ENCODE measurements at regions not wholly inside any gene's neighbourhood (a gene's known extent, or its start where the extent isn't known, plus 50 kb on each side); places are given as distances from the start of the nearest gene placed in this dataset.
"Not testable (repeated sequence)": the region's sequence is repeated elsewhere in the genome, so short reads cannot be mapped to it uniquely, and the experiment has no call there.

- Histone ChIP-seq H3K4me1 (ENCODE audit: control insufficient read depth in 2 of 2, insufficient read depth in 2 of 2, low read length in 2 of 2) (peaks cover under 1 to 19% of the 10 kb centered on the region in 2 donors), H3K27ac (ENCODE audit: low read depth, low read length) (no peak overlapping the region), H3K4me3 (ENCODE audit: low read length) (no peak overlapping the region), H3K36me3 (ENCODE audit: control insufficient read depth in 2 of 3, insufficient read depth in 3 of 3, low read length in 3 of 3) (no peaks in the 10 kb centered on the region), H3K9me3 (ENCODE audit: control insufficient read depth in 2 of 3, low read length in 3 of 3) (no peaks in the 10 kb centered on the region), H3K27me3 (ENCODE audit: control insufficient read depth in 2 of 2, insufficient read depth in 2 of 2, low read length in 2 of 2) (no peaks in the 10 kb centered on the region)
- no peak for DNase-seq
- Mint-ChIP-seq H3K9me3 (no peaks in the 10 kb centered on the region), H3K27me3 (peaks cover 0 to 22% (median 0%) of the 10 kb centered on the region in 5 donors), H3K36me3 (no peaks in the 10 kb centered on the region), H3K27ac (peak overlapping the region in 2 of 9 donors; percentile 5 to 16), H3K4me3 (no peak overlapping the region), H3K4me1 (peaks cover 4 to 18% (median 12%) of the 10 kb centered on the region in 7 donors)
- no peak for ATAC-seq
- POLR2A ChIA-PET, result no interaction called here
- CTCF ChIA-PET, result no interaction called here
- intact Hi-C loops (cut with micrococcal nuclease), result no loop called here
Observed at GRCh38 chr11:72525466-72525865, 91.1 kb upstream of the CLPB start.

- no peak overlapping the region for H3K4me3 Mint-ChIP-seq
- POLR2A ChIA-PET, result no interaction called here
- Histone ChIP-seq H3K27ac (ENCODE audit: low read depth, low read length) (no peak overlapping the region), H3K4me3 (ENCODE audit: low read length) (no peak overlapping the region), H3K4me1 (ENCODE audit: control insufficient read depth in 2 of 2, insufficient read depth in 2 of 2, low read length in 2 of 2) (peaks cover 8 to 24% of the 10 kb centered on the region in 2 donors), H3K9me3 (ENCODE audit: control insufficient read depth in 2 of 3, low read length in 3 of 3) (no peaks in the 10 kb centered on the region), H3K36me3 (ENCODE audit: control insufficient read depth in 2 of 3, insufficient read depth in 3 of 3, low read length in 3 of 3) (no peaks in the 10 kb centered on the region), H3K27me3 (ENCODE audit: control insufficient read depth in 2 of 2, insufficient read depth in 2 of 2, low read length in 2 of 2) (no peaks in the 10 kb centered on the region)
- H3K4me1 Mint-ChIP-seq, result peaks cover 9 to 25% (median 17%) of the 10 kb centered on the region in 7 donors
- H3K27me3 Mint-ChIP-seq, result peaks cover 0 to 16% (median 0%) of the 10 kb centered on the region in 5 donors
- ATAC-seq (no peak), DNase-seq (no peak)
- H3K9me3 Mint-ChIP-seq, result no peaks in the 10 kb centered on the region
- CTCF ChIA-PET, result no interaction called here
- intact Hi-C loops (cut with micrococcal nuclease), result no loop called here
- no peak overlapping the region for H3K27ac Mint-ChIP-seq
- no peaks in the 10 kb centered on the region for H3K36me3 Mint-ChIP-seq
Observed at GRCh38 chr11:72524711-72525110, 90.4 kb upstream of the CLPB start.

GRCh38 chr11:72523991-72524390 lies 89.7 kb upstream of the CLPB start:
- H3K4me1 ChIP-seq (ENCODE audit: control insufficient read depth in 2 of 2, insufficient read depth in 2 of 2, low read length in 2 of 2), result peaks cover 11 to 25% of the 10 kb centered on the region in 2 donors
- no peaks in the 10 kb centered on the region for H3K36me3 ChIP-seq (ENCODE audit: control insufficient read depth in 2 of 3, insufficient read depth in 3 of 3, low read length in 3 of 3)
- ATAC-seq, result no peak
- Mint-ChIP-seq H3K27me3 (peaks cover 0 to 14% (median 0%) of the 10 kb centered on the region in 5 donors), H3K36me3 (no peaks in the 10 kb centered on the region), H3K27ac (no peak overlapping the region), H3K9me3 (no peaks in the 10 kb centered on the region), H3K4me1 (peaks cover 13 to 32% (median 22%) of the 10 kb centered on the region in 7 donors), H3K4me3 (no peak overlapping the region)
- no peak overlapping the region for H3K4me3 ChIP-seq (ENCODE audit: low read length)
- POLR2A ChIA-PET, result no interaction called here
- H3K9me3 ChIP-seq (ENCODE audit: control insufficient read depth in 2 of 3, low read length in 3 of 3), result no peaks in the 10 kb centered on the region
- no peak overlapping the region for H3K27ac ChIP-seq (ENCODE audit: low read depth, low read length)
- intact Hi-C loops (cut with micrococcal nuclease), result no loop called here
- DNase-seq, result no peak
- CTCF ChIA-PET, result interaction anchor here (0.6 kb wide), 1 partner anchor 585 kb away, joined by 3 read pairs; no protein-coding TSS in a partner anchor
- H3K27me3 ChIP-seq (ENCODE audit: control insufficient read depth in 2 of 2, insufficient read depth in 2 of 2, low read length in 2 of 2), result no peaks in the 10 kb centered on the region

GRCh38 chr11:72522186-72522585 lies 87.9 kb upstream of the CLPB start:
- H3K27ac Mint-ChIP-seq, result no peak overlapping the region
- no peak for ATAC-seq

GRCh38 chr11:72521664-72522063 lies 87.3 kb upstream of the CLPB start:
- Histone ChIP-seq H3K27me3 (ENCODE audit: control insufficient read depth in 2 of 2, insufficient read depth in 2 of 2, low read length in 2 of 2) (no peaks in the 10 kb centered on the region), H3K4me1 (ENCODE audit: control insufficient read depth in 2 of 2, insufficient read depth in 2 of 2, low read length in 2 of 2) (peaks cover 11 to 30% of the 10 kb centered on the region in 2 donors), H3K9me3 (ENCODE audit: control insufficient read depth in 2 of 3, low read length in 3 of 3) (no peaks in the 10 kb centered on the region), H3K4me3 (ENCODE audit: low read length) (no peak overlapping the region), H3K27ac (ENCODE audit: low read depth, low read length) (no peak overlapping the region), H3K36me3 (ENCODE audit: control insufficient read depth in 2 of 3, insufficient read depth in 3 of 3, low read length in 3 of 3) (no peaks in the 10 kb centered on the region)
- ChIA-PET CTCF (interaction anchor here (0.5 to 0.6 kb wide), 2 partner anchors 88 to 1723 kb away, joined by 3 read pairs; no protein-coding TSS in a partner anchor), POLR2A (no interaction called here)
- H3K4me3 Mint-ChIP-seq, result no peak overlapping the region
- H3K27ac Mint-ChIP-seq, result peak overlapping the region in 2 of 9 donors; percentile 63 to 90
- H3K36me3 Mint-ChIP-seq, result no peaks in the 10 kb centered on the region
- H3K9me3 Mint-ChIP-seq, result no peaks in the 10 kb centered on the region
- peaks cover 0 to 23% (median 0%) of the 10 kb centered on the region in 5 donors for H3K27me3 Mint-ChIP-seq
- peaks cover 13 to 34% (median 24%) of the 10 kb centered on the region in 7 donors for H3K4me1 Mint-ChIP-seq
- ATAC-seq (no peak), DNase-seq (no peak)
- intact Hi-C loops (cut with micrococcal nuclease), result no loop called here

More at GRCh38 chr11:72522186-72522585, 87.9 kb upstream of the CLPB start:
- ChIA-PET CTCF (interaction anchor here (0.6 kb wide), 1 partner anchor 1722 kb away, joined by 3 read pairs; no protein-coding TSS in a partner anchor), POLR2A (no interaction called here)
- Mint-ChIP-seq H3K4me3 (no peak overlapping the region), H3K36me3 (no peaks in the 10 kb centered on the region), H3K4me1 (peaks cover 13 to 34% (median 24%) of the 10 kb centered on the region in 7 donors), H3K9me3 (no peaks in the 10 kb centered on the region), H3K27me3 (peaks cover 0 to 17% (median 0%) of the 10 kb centered on the region in 5 donors)
- no peak for DNase-seq
- no peaks in the 10 kb centered on the region for H3K9me3 ChIP-seq (ENCODE audit: control insufficient read depth in 2 of 3, low read length in 3 of 3)
- no peak overlapping the region for H3K4me3 ChIP-seq (ENCODE audit: low read length)
- intact Hi-C loops (cut with micrococcal nuclease), result no loop called here
- no peaks in the 10 kb centered on the region for H3K27me3 ChIP-seq (ENCODE audit: control insufficient read depth in 2 of 2, insufficient read depth in 2 of 2, low read length in 2 of 2)
- H3K27ac ChIP-seq (ENCODE audit: low read depth, low read length), result no peak overlapping the region
- peaks cover 11 to 30% of the 10 kb centered on the region in 2 donors for H3K4me1 ChIP-seq (ENCODE audit: control insufficient read depth in 2 of 2, insufficient read depth in 2 of 2, low read length in 2 of 2)
- H3K36me3 ChIP-seq (ENCODE audit: control insufficient read depth in 2 of 3, insufficient read depth in 3 of 3, low read length in 3 of 3), result no peaks in the 10 kb centered on the region

- no peak overlapping the region for H3K27ac ChIP-seq (ENCODE audit: low read depth, low read length)
- intact Hi-C loops (cut with micrococcal nuclease), result no loop called here
- H3K36me3 ChIP-seq (ENCODE audit: control insufficient read depth in 2 of 3, insufficient read depth in 3 of 3, low read length in 3 of 3), result no peaks in the 10 kb centered on the region
- no peak overlapping the region for H3K4me3 ChIP-seq (ENCODE audit: low read length)
- Mint-ChIP-seq H3K36me3 (no peaks in the 10 kb centered on the region), H3K9me3 (peaks cover 0 to 3% (median 0%) of the 10 kb centered on the region in 11 donors), H3K27me3 (peaks cover 0 to 29% (median 0%) of the 10 kb centered on the region in 5 donors), H3K4me1 (peaks cover 13 to 34% (median 24%) of the 10 kb centered on the region in 7 donors), H3K4me3 (peak overlapping the region in 1 of 10 donors; percentile 69), H3K27ac (peak overlapping the region in 2 of 9 donors; percentile 90)
- ATAC-seq (no peak), DNase-seq (no peak)
- H3K4me1 ChIP-seq (ENCODE audit: control insufficient read depth in 2 of 2, insufficient read depth in 2 of 2, low read length in 2 of 2), result peaks cover 11 to 30% of the 10 kb centered on the region in 2 donors
- no peaks in the 10 kb centered on the region for H3K9me3 ChIP-seq (ENCODE audit: control insufficient read depth in 2 of 3, low read length in 3 of 3)
- ChIA-PET CTCF (interaction anchor here (0.5 to 1.2 kb wide), 2 partner anchors 42 to 87 kb away, joined by 3 read pairs; no protein-coding TSS in a partner anchor), POLR2A (no interaction called here)
- no peaks in the 10 kb centered on the region for H3K27me3 ChIP-seq (ENCODE audit: control insufficient read depth in 2 of 2, insufficient read depth in 2 of 2, low read length in 2 of 2)
Observed at GRCh38 chr11:72520815-72521214, 86.5 kb upstream of the CLPB start.

GRCh38 chr11:72519882-72520281 lies 85.6 kb upstream of the CLPB start:
- Mint-ChIP-seq H3K4me3 (peak overlapping the region; percentile 69 to 90 (median 86)), H3K27me3 (peaks cover 0 to 33% (median 0%) of the 10 kb centered on the region in 5 donors), H3K4me1 (peaks cover 13 to 34% (median 24%) of the 10 kb centered on the region in 7 donors), H3K27ac (peak overlapping the region; percentile 85 to 96 (median 90))
- H3K9me3 Mint-ChIP-seq; H3K27me3 ChIP-seq (ENCODE audit: control insufficient read depth in 2 of 2, insufficient read depth in 2 of 2, low read length in 2 of 2); H3K36me3 Mint-ChIP-seq; H3K9me3 ChIP-seq (ENCODE audit: control insufficient read depth in 2 of 3, low read length in 3 of 3); CTCF ChIA-PET; H3K36me3 ChIP-seq (ENCODE audit: control insufficient read depth in 2 of 3, insufficient read depth in 3 of 3, low read length in 3 of 3): not testable (repeated sequence)
- POLR2A ChIA-PET, result interaction anchor here (0.6 to 0.7 kb wide), 3 partner anchors 55 to 1067 kb away, joined by 3 to 4 read pairs (median 3); no protein-coding TSS in a partner anchor
- intact Hi-C loops (cut with micrococcal nuclease), result loop anchor here in 1 of 2 donors (1.0 kb wide), 1 partner anchor 38 kb away; no protein-coding TSS in a partner anchor
- H3K4me1 ChIP-seq (ENCODE audit: control insufficient read depth in 2 of 2, insufficient read depth in 2 of 2, low read length in 2 of 2), result peaks cover 11 to 30% of the 10 kb centered on the region in 2 donors
- peak overlapping the region; percentile 61 for H3K27ac ChIP-seq (ENCODE audit: low read depth, low read length)
- peak overlapping the region; percentile 33 for H3K4me3 ChIP-seq (ENCODE audit: low read length)
- ATAC-seq (peak; percentile 88), DNase-seq (peak in 5 of 9 donors; percentile 1 to 13 (median 7))

Data from naive thymus-derived CD4-positive, alpha-beta T cell (primary cell).